Lower leg skin (tissue), 3 donors: ENCODE measurements at regions not wholly inside any gene's neighbourhood (a gene's known extent, or its start where the extent isn't known, plus 50 kb on each side); places are given as distances from the start of the nearest gene placed in this dataset.

ENCODE experiments used
- CTCF ChIP-seq, 3 donors: fragments of 450-650 bp; IDR thresholded peaks; one replicate each; pipeline ENCODE4 v1.5.1; 2016; ENCODE audit warnings: antibody characterized with exemption in 3 of 3, mild to moderate bottlenecking in 3 of 3, moderate library complexity in 2 of 3
- POLR2A ChIP-seq, 2 donors: fragments of 450-650 bp; IDR thresholded peaks; one replicate each; pipeline ENCODE4 v1.6.1; 2016 to 2017; ENCODE audit warnings: antibody characterized with exemption in 2 of 2, mild to moderate bottlenecking in 1 of 2, moderate library complexity in 1 of 2

- TF ChIP-seq CTCF (IDR thresholded peaks at IDR 0.05) (no peak), POLR2A (IDR thresholded peaks at IDR 0.05) (no peak)
These were observed 112.9 kb downstream of the NAA11 start for GRCh38 chr4:79213010-79213409.
